SK-N-MC (cell line): ENCODE measurements at regions not wholly inside any gene's neighbourhood (a gene's known extent, or its start where the extent isn't known, plus 50 kb on each side); places are given as distances from the start of the nearest gene placed in this dataset.

Experiments used
- EZH2 ChIP-seq: fragments of 200-600 bp; sonication (generic); IDR thresholded peaks from one replicate; pipeline ENCODE4 v1.6.1; 2017; ENCODE audit warnings: antibody characterized with exemption
- FOXP2 ChIP-seq: optimal IDR thresholded peaks from 2 replicates; pipeline ENCODE3; 2011; ENCODE audit warnings: mild to moderate bottlenecking, moderate library complexity; ENCODE audit not compliant: insufficient read depth; ENCODE audit errors: extremely low read length, control extremely low read depth
- POLR2AphosphoS5 ChIP-seq: IDR thresholded peaks from 2 replicates; pipeline ENCODE4 v1.6.1; 2012; ENCODE audit warnings: mild to moderate bottlenecking, low read depth, low read length, borderline replicate concordance

- TF ChIP-seq POLR2AphosphoS5 (no peak), EZH2 (no peak), FOXP2 (no peak)
Observed at GRCh38 chr4:123578276-123579029, 181.9 kb downstream of the SPRY1 start.
